GM12891 (cell line): ENCODE measurements at regions not wholly inside any gene's neighbourhood (a gene's known extent, or its start where the extent isn't known, plus 50 kb on each side); places are given as distances from the start of the nearest gene placed in this dataset.

Source experiments
- POLR2A ChIP-seq: IDR thresholded peaks from 2 replicates; pipeline ENCODE4 v1.6.1; 2011; ENCODE audit warnings: low read depth, low read length, control low read depth
- POLR2AphosphoS5 ChIP-seq: IDR thresholded peaks from 2 replicates; pipeline ENCODE4 v1.6.1; 2011; ENCODE audit warnings: low read depth, low read length, control low read depth
- POU2F2 ChIP-seq: IDR thresholded peaks from 2 replicates; pipeline ENCODE4 v1.6.1; 2011; ENCODE audit warnings: low read depth, mild to moderate bottlenecking, control low read depth, low read length, moderate library complexity

DNA sequence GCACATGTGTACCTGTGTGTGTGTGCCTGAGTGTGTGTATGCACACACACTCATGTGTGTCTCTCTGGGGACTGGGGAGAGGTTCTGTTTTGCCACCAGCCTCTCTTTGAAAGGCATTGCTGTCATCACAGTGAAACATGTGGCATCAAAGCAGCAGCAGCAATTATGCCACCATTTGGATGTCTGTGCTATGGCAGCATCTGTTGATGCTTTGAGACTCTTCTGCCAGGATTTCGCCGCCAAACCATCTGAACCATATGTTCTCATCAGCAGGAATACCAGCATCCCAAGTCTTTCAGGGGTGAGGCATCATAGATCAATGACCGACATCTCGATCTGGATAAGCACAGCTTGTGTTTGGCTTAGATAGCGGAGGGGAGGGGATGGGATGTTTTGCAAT is 168.6 kb downstream of the FAT3 start:
- TF ChIP-seq POLR2A (no peak), POU2F2 (no peak), POLR2AphosphoS5 (no peak)
